SK-N-SH treated with all-trans-retinoic acid at 6 μM for 48 hours (cell line): ENCODE measurements at regions not wholly inside any gene's neighbourhood (a gene's known extent, or its start where the extent isn't known, plus 50 kb on each side); places are given as distances from the start of the nearest gene placed in this dataset.

Experiments
- ATAC-seq: fragments of 200-7000 bp; cut with Tn5 transposase; 3 replicates; pipeline ENCODE4 v1.9.1; 2020; ENCODE audit warnings: mild to moderate bottlenecking, moderate library complexity
- ARNTL ChIP-seq: fragments of 450-650 bp; formaldehyde crosslinking; IDR thresholded peaks from 2 replicates; pipeline ENCODE4 v1.5.0; 2020; ENCODE audit warnings: low read depth, mild to moderate bottlenecking, moderate library complexity, borderline replicate concordance
- CREB5 ChIP-seq: fragments of 250-450 bp; sonication (Bioruptor Pico); IDR thresholded peaks from 2 replicates; pipeline ENCODE4 v1.5.1; 2020; ENCODE audit warnings: low read depth, mild to moderate bottlenecking, moderate library complexity
- CSDC2 ChIP-seq: fragments of 250-450 bp; sonication (Bioruptor Pico); IDR thresholded peaks from 2 replicates; pipeline ENCODE4 v1.5.0; 2020; ENCODE audit warnings: mild to moderate bottlenecking, moderate library complexity
- CSRNP3 ChIP-seq: fragments of 250-450 bp; sonication (Bioruptor Pico); IDR thresholded peaks from 2 replicates; pipeline ENCODE4 v1.5.1; 2021; ENCODE audit warnings: mild to moderate bottlenecking, moderate library complexity
- ESRRG ChIP-seq: fragments of 250-450 bp; sonication (Bioruptor Pico); IDR thresholded peaks from 2 replicates; pipeline ENCODE4 v1.6.1; 2021; ENCODE audit warnings: mild to moderate bottlenecking
- GLIS3 ChIP-seq: fragments of 250-450 bp; sonication (Bioruptor Pico); IDR thresholded peaks from 2 replicates; pipeline ENCODE4 v1.5.0; 2020; ENCODE audit warnings: mild to moderate bottlenecking, moderate library complexity
- ISL1 ChIP-seq: fragments of 250-450 bp; sonication (Bioruptor Pico); IDR thresholded peaks from 2 replicates; pipeline ENCODE4 v2.1.2; 2022; ENCODE audit warnings: mild to moderate bottlenecking, moderate library complexity
- OSR1 ChIP-seq: fragments of 250-450 bp; sonication (Bioruptor Pico); IDR thresholded peaks from 2 replicates; pipeline ENCODE4 v1.8.0; 2022; ENCODE audit warnings: moderate library complexity, mild to moderate bottlenecking, inconsistent platforms
- POU6F1 ChIP-seq: fragments of 250-450 bp; sonication (Bioruptor Pico); IDR thresholded peaks from 2 replicates; pipeline ENCODE4 v1.8.0; 2021; ENCODE audit warnings: low read depth, mild to moderate bottlenecking, moderate library complexity, borderline replicate concordance
- PPARA ChIP-seq: fragments of 250-450 bp; sonication (Bioruptor Pico); IDR thresholded peaks from 2 replicates; pipeline ENCODE4 v1.5.0; 2020; ENCODE audit warnings: mild to moderate bottlenecking, borderline replicate concordance
- RARB ChIP-seq: fragments of 250-450 bp; sonication (Bioruptor Pico); IDR thresholded peaks from 2 replicates; pipeline ENCODE4 v1.8.0; 2021; ENCODE audit warnings: mild to moderate bottlenecking, moderate library complexity
- SNAI2 ChIP-seq: fragments of 250-450 bp; sonication (Bioruptor Pico); IDR thresholded peaks from 2 replicates; pipeline ENCODE4 v1.5.0; 2020; ENCODE audit warnings: mild to moderate bottlenecking, moderate library complexity
- TCF4 ChIP-seq: fragments of 250-450 bp; sonication (Bioruptor Pico); IDR thresholded peaks from 2 replicates; pipeline ENCODE4 v1.8.0; 2021; ENCODE audit warnings: mild to moderate bottlenecking, moderate library complexity, borderline replicate concordance
- TOX ChIP-seq: fragments of 250-450 bp; sonication (Bioruptor Pico); IDR thresholded peaks from 2 replicates; pipeline ENCODE4 v1.8.0; 2021; ENCODE audit warnings: mild to moderate bottlenecking, moderate library complexity, borderline replicate concordance
- TSHZ2 ChIP-seq: fragments of 250-450 bp; sonication (Bioruptor Pico); IDR thresholded peaks from 2 replicates; pipeline ENCODE4 v1.5.0; 2020; ENCODE audit warnings: mild to moderate bottlenecking, moderate library complexity
- ZC3H10 ChIP-seq: fragments of 250-450 bp; sonication (Bioruptor Pico); IDR thresholded peaks from 2 replicates; pipeline ENCODE4 v1.5.1; 2021; ENCODE audit warnings: mild to moderate bottlenecking, moderate library complexity
- ZFP3 ChIP-seq: fragments of 250-450 bp; sonication (Bioruptor Pico); IDR thresholded peaks from 2 replicates; pipeline ENCODE4 v1.5.0; 2020; ENCODE audit warnings: mild to moderate bottlenecking, moderate library complexity
- ZFP30 ChIP-seq: fragments of 450-650 bp; formaldehyde crosslinking; IDR thresholded peaks from 2 replicates; pipeline ENCODE4 v1.5.0; 2022; ENCODE audit warnings: mild to moderate bottlenecking, moderate library complexity
- ZNF565 ChIP-seq: fragments of 450-650 bp; formaldehyde crosslinking; conservative IDR thresholded peaks from 2 replicates; pipeline ENCODE4 v1.5.0; 2020; ENCODE audit warnings: low read depth, mild to moderate bottlenecking, moderate library complexity
- ZNF70 ChIP-seq: fragments of 450-650 bp; formaldehyde crosslinking; IDR thresholded peaks from 2 replicates; pipeline ENCODE4 v1.5.0; 2020; ENCODE audit warnings: mild to moderate bottlenecking, moderate library complexity
- ZNF8 ChIP-seq: fragments of 450-650 bp; formaldehyde crosslinking; IDR thresholded peaks from 2 replicates; pipeline ENCODE4 v1.5.0; 2020; ENCODE audit warnings: mild to moderate bottlenecking, moderate library complexity
- TF ChIP-seq, protein P1 (sequence below): fragments of 250-450 bp; sonication (Bioruptor Pico); IDR thresholded peaks from 2 replicates; pipeline ENCODE4 v1.8.0; 2020; ENCODE audit warnings: mild to moderate bottlenecking, moderate library complexity, borderline replicate concordance

DNA sequence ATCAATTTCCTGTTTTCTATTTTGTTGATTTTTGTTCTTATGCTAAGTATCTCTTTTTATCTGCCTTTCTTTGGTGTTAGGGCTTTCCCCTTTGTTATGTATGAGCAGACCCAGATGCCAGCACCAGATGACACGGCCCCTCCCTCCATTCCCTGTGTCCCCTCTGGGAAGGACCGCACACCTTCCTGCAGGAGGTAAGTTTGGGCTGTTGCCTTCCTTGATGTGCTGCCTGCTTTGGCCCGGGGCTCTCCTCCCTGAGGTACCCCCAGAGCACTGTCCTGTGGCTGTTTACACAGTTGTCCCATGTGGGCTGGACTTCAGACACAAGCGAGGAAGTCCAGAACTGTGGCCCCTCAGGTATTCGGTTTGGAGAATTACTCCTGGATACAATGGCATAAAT is 343.8 kb upstream of the IRX1 start:
- TF ChIP-seq CSRNP3 (CRISPR knock-in tag) (no peak), ZNF8 (CRISPR knock-in tag) (no peak), RARB (CRISPR knock-in tag) (no peak), ZC3H10 (CRISPR knock-in tag) (no peak), ISL1 (CRISPR knock-in tag) (no peak), TCF4 (CRISPR knock-in tag) (no peak), ESRRG (no peak)
- no peak for ATAC-seq

- ATAC-seq = no peak
- no peak for TF ChIP-seq ZNF8 (CRISPR knock-in tag)
- TF ChIP-seq POU6F1 (CRISPR knock-in tag) = no peak
- TF ChIP-seq ZFP30 = no peak
- no peak for TF ChIP-seq SNAI2 (CRISPR knock-in tag)
- TF ChIP-seq ZNF70 (CRISPR knock-in tag) = no peak
- no peak for TF ChIP-seq PPARA (CRISPR knock-in tag)
- TF ChIP-seq TCF4 (CRISPR knock-in tag) = no peak
- no peak for TF ChIP-seq ESRRG
- TF ChIP-seq CSDC2 (CRISPR knock-in tag) = no peak
- no peak for TF ChIP-seq GLIS3 (CRISPR knock-in tag)
- TF ChIP-seq ZC3H10 (CRISPR knock-in tag) = no peak
- no peak for TF ChIP-seq CREB5 (CRISPR knock-in tag)
- no peak for TF ChIP-seq TSHZ2
- no peak for TF ChIP-seq OSR1 (CRISPR knock-in tag)
- no peak for TF ChIP-seq ARNTL (CRISPR knock-in tag)
- TF ChIP-seq ISL1 (CRISPR knock-in tag) = no peak
- TF ChIP-seq RARB (CRISPR knock-in tag) = no peak
- TF ChIP-seq ZNF565 (CRISPR knock-in tag) = no peak
- no peak for TF ChIP-seq TOX (CRISPR knock-in tag)
- TF ChIP-seq ZFP3 (CRISPR knock-in tag) = no peak
Measured at GRCh38 chr5:3249401-3249800, 346.2 kb upstream of the IRX1 start.

GRCh38 chr5:3237276-3237868 is 358.3 kb upstream of the IRX1 start:
- no peak for ATAC-seq
- no peak for TF ChIP-seq TSHZ2
- TF ChIP-seq CREB5 (CRISPR knock-in tag) = no peak
- no peak for TF ChIP-seq TOX (CRISPR knock-in tag)
- TF ChIP-seq ZFP30 = no peak
- no peak for TF ChIP-seq SNAI2 (CRISPR knock-in tag)
- TF ChIP-seq ZFP3 (CRISPR knock-in tag) = no peak
- no peak for TF ChIP-seq CSRNP3 (CRISPR knock-in tag)
- TF ChIP-seq ZNF70 (CRISPR knock-in tag) = no peak
- TF ChIP-seq, protein P1, sequence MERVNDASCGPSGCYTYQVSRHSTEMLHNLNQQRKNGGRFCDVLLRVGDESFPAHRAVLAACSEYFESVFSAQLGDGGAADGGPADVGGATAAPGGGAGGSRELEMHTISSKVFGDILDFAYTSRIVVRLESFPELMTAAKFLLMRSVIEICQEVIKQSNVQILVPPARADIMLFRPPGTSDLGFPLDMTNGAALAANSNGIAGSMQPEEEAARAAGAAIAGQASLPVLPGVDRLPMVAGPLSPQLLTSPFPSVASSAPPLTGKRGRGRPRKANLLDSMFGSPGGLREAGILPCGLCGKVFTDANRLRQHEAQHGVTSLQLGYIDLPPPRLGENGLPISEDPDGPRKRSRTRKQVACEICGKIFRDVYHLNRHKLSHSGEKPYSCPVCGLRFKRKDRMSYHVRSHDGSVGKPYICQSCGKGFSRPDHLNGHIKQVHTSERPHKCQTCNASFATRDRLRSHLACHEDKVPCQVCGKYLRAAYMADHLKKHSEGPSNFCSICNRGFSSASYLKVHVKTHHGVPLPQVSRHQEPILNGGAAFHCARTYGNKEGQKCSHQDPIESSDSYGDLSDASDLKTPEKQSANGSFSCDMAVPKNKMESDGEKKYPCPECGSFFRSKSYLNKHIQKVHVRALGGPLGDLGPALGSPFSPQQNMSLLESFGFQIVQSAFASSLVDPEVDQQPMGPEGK = no peak
- no peak for TF ChIP-seq ZC3H10 (CRISPR knock-in tag)
- no peak for TF ChIP-seq CSDC2 (CRISPR knock-in tag)
- no peak for TF ChIP-seq RARB (CRISPR knock-in tag)
